MCF 10A (cell line): ENCODE measurements at regions not wholly inside any gene's neighbourhood (a gene's known extent, or its start where the extent isn't known, plus 50 kb on each side); places are given as distances from the start of the nearest gene placed in this dataset.

Experiments
- BruUV-seq: library from RNA; stranded (reverse); fragments of 400-500 nt; replicated peaks from 2 replicates; lab custom pipeline; 2021; lab: Mats Ljungman, UMichigan
- CTCF ChIA-PET: fragments of 300-600 bp; sonication (Branson Sonifier 250); formaldehyde crosslinking; extraction: SDS; loops from one replicate; lab custom pipeline; 2021; ENCODE audit warnings: antibody characterized with exemption, inconsistent platforms; lab: Yijun Ruan, JAX
- POLR2A ChIA-PET: fragments of 300-600, 350-650 bp; sonication (Branson Sonifier 250); formaldehyde crosslinking; extraction: SDS; loops from one replicate; lab custom pipeline; 2020; ENCODE audit warnings: antibody characterized with exemption, inconsistent platforms; lab: Yijun Ruan, JAX
- DNase-seq: peaks from one replicate; pipeline ENCODE4 v3.0.0-alpha.2; 2018; ENCODE audit not compliant: unreplicated experiment
- H3K27ac Mint-ChIP-seq: one replicate; pipeline ENCODE4 v1.8.0; 2022; ENCODE audit warnings: mild to moderate bottlenecking, low read depth, mixed read lengths; ENCODE audit not compliant: unreplicated experiment
- H3K27me3 Mint-ChIP-seq: one replicate; pipeline ENCODE4 v1.8.0; 2022; ENCODE audit warnings: mixed read lengths; ENCODE audit not compliant: insufficient read depth, unreplicated experiment
- H3K36me3 Mint-ChIP-seq: one replicate; pipeline ENCODE4 v1.8.0; 2022; ENCODE audit warnings: mild to moderate bottlenecking, moderate library complexity, mixed read lengths; ENCODE audit not compliant: insufficient read depth, unreplicated experiment
- H3K4me1 Mint-ChIP-seq: one replicate; pipeline ENCODE4 v1.8.0; 2022; ENCODE audit warnings: mixed read lengths; ENCODE audit not compliant: insufficient read depth, unreplicated experiment
- H3K4me3 Mint-ChIP-seq: one replicate; pipeline ENCODE4 v1.8.0; 2022; ENCODE audit warnings: mild to moderate bottlenecking, moderate library complexity, mixed read lengths; ENCODE audit not compliant: unreplicated experiment
- H3K9me3 Mint-ChIP-seq: one replicate; pipeline ENCODE4 v1.8.0; 2022; ENCODE audit warnings: mixed read lengths; ENCODE audit not compliant: unreplicated experiment
- intact Hi-C: fragments of 100-400 bp; cut with micrococcal nuclease; formaldehyde crosslinking; loops from 2 replicates; pipeline ENCODE4 v1.14.1; 2022
- TF ChIP-seq, protein P1 (sequence below): fragments of 200-600 bp; IDR thresholded peaks from one replicate; pipeline ENCODE4 v1.8.0; 2022; ENCODE audit warnings: antibody characterized with exemption, mild to moderate bottlenecking; ENCODE audit not compliant: unreplicated experiment

DNA sequence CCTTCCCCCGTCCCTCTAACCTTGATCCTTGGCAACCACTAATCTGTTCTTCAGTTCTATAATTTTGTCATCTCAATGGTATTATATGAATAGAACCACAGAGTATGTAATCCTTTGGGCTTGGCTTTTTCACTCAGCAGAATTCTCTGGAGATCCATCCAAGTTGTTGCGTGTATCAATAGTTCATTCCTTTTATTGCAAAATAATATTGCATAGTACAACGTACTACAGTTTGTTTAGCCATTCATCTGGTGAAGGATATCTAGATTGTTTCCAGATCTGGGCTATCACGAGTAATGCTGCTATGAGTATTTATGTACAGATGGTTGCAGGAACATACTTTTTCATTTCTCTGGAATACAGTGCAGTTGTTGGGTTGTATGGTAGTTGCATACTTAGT, 76.2 kb downstream of the PLXNA1 start:
- BruUV-seq: no TSS peak
- Mint-ChIP-seq H3K9me3 (peaks cover 11% of the 10 kb centered on the region), H3K27me3 (no peaks in the 10 kb centered on the region), H3K36me3 (no peaks in the 10 kb centered on the region), H3K4me3 (no peak overlapping the region), H3K27ac (no peak overlapping the region), H3K4me1 (no peaks in the 10 kb centered on the region)
- TF ChIP-seq, protein P1, sequence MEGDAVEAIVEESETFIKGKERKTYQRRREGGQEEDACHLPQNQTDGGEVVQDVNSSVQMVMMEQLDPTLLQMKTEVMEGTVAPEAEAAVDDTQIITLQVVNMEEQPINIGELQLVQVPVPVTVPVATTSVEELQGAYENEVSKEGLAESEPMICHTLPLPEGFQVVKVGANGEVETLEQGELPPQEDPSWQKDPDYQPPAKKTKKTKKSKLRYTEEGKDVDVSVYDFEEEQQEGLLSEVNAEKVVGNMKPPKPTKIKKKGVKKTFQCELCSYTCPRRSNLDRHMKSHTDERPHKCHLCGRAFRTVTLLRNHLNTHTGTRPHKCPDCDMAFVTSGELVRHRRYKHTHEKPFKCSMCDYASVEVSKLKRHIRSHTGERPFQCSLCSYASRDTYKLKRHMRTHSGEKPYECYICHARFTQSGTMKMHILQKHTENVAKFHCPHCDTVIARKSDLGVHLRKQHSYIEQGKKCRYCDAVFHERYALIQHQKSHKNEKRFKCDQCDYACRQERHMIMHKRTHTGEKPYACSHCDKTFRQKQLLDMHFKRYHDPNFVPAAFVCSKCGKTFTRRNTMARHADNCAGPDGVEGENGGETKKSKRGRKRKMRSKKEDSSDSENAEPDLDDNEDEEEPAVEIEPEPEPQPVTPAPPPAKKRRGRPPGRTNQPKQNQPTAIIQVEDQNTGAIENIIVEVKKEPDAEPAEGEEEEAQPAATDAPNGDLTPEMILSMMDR: no peak
- CTCF ChIA-PET: interaction anchor here (0.7 kb wide), 1 partner anchor 388 kb away, joined by 3 read pairs; no protein-coding TSS in a partner anchor
- intact Hi-C loops: no loop called here
- POLR2A ChIA-PET: no interaction called here
- DNase-seq: no peak

DNA sequence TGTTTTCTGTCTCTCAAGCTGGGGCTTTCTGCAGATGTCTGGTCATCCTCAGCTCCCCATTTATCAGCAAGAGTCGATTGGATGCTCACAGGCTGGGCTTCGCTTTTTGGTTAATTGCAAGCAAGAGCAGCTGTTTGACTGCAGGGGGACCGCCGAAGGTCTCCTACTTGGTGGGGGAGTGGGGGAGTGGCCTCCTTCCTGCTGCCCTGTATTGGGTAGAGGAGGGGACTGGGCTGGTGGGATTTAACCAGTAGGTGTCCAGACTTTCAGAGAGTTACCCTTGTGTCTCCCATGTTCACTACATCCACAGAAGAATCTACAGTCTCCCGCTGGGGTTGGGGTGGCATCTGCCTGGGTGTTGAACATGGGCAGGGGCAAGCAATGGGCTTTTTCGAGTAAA, 78.7 kb downstream of the PLXNA1 start:
- Mint-ChIP-seq H3K4me1 (peaks cover 10% of the 10 kb centered on the region), H3K27ac (no peak overlapping the region), H3K27me3 (no peaks in the 10 kb centered on the region), H3K36me3 (no peaks in the 10 kb centered on the region), H3K4me3 (no peak overlapping the region), H3K9me3 (peaks cover 11% of the 10 kb centered on the region)
- BruUV-seq: no TSS peak
- intact Hi-C loops: no loop called here
- TF ChIP-seq, protein P1: no peak
- POLR2A ChIA-PET: interaction anchor here (1.1 kb wide), 1 partner anchor 12 kb away, joined by 3 read pairs; no protein-coding TSS in a partner anchor
- DNase-seq: no peak
- CTCF ChIA-PET: interaction anchor here (0.6 kb wide), 1 partner anchor 1010 kb away, joined by 3 read pairs; no protein-coding TSS in a partner anchor

DNA sequence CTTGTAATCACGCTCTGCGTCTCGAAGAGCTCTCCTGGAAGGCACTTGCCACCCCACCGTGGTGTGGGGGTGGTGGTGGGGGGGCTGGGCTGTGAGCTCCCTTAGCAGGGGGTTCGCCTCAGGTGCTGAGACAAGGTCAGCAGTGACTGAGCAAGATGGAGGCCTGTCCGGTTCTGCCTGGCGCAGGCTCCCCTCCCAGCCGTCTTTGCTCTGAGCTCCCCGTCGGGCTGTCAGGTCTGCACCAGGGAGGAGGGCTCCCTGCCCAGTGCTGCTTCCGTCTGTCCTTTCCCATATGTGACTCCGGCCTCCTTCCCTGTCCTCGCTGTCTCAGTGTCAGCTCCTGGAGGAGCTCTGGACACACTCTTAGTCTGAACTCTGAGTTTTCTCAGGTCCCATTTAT, 80.0 kb downstream of the PLXNA1 start:
- DNase-seq: no peak
- POLR2A ChIA-PET: interaction anchor here (0.7 kb wide), 1 partner anchor 35 kb away, joined by 3 read pairs; no protein-coding TSS in a partner anchor
- CTCF ChIA-PET: interaction anchor here (1.6 kb wide), 1 partner anchor 11 kb away, joined by 4 read pairs; no protein-coding TSS in a partner anchor
- no peaks in the 10 kb centered on the region for H3K9me3 Mint-ChIP-seq
- TF ChIP-seq, protein P1: no peak
- no peak overlapping the region for H3K27ac Mint-ChIP-seq
- intact Hi-C loops: no loop called here
- no peak overlapping the region for H3K4me3 Mint-ChIP-seq
- no peaks in the 10 kb centered on the region for H3K36me3 Mint-ChIP-seq
- no TSS peak for BruUV-seq
- H3K4me1 Mint-ChIP-seq: peaks cover 10% of the 10 kb centered on the region
- H3K27me3 Mint-ChIP-seq: no peaks in the 10 kb centered on the region

DNA sequence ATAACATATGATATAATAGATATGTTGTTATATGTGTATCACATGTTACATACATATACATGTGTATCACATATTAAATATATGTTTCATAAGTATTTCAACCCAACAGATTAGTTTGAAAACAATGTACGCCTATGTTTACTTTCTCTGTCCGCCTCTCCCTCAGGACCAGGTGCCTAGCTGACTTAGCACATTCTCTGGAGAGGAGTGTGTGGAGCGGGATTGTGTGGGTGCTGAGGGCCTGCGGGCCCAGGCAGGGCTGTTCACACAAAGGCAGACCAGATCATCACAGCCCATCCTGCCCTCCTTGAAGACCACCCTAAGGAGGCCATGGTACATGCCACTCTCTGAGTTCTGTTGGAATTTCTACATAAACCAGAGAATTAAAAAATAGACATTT, 81.0 kb downstream of the PLXNA1 start:
- TF ChIP-seq, protein P1: no peak
- ChIA-PET CTCF (interaction anchor here (1.6 kb wide), 1 partner anchor 10 kb away, joined by 4 read pairs; no protein-coding TSS in a partner anchor), POLR2A (interaction anchor here (1.7 kb wide), 1 partner anchor 10 kb away, joined by 6 read pairs; no protein-coding TSS in a partner anchor)
- no peaks in the 10 kb centered on the region for H3K9me3 Mint-ChIP-seq
- no TSS peak for BruUV-seq
- no peaks in the 10 kb centered on the region for H3K36me3 Mint-ChIP-seq
- H3K4me3 Mint-ChIP-seq: no peak overlapping the region
- no peak for DNase-seq
- peaks cover 10% of the 10 kb centered on the region for H3K4me1 Mint-ChIP-seq
- no peak overlapping the region for H3K27ac Mint-ChIP-seq
- intact Hi-C loops: no loop called here
- H3K27me3 Mint-ChIP-seq: no peaks in the 10 kb centered on the region
